Stimulated activated CD8-positive, alpha-beta memory T cell treated with anti-CD3 and anti-CD28 coated beads, Interleukin-7, amount 100 ng/mL, for 24 hours (primary cell): ENCODE measurements at regions not wholly inside any gene's neighbourhood (a gene's known extent, or its start where the extent isn't known, plus 50 kb on each side); places are given as distances from the start of the nearest gene placed in this dataset.

Experiments used
- DNase-seq: peaks from one replicate; pipeline ENCODE4 v3.0.0-alpha.2; 2020; ENCODE audit warnings: low read depth

DNA sequence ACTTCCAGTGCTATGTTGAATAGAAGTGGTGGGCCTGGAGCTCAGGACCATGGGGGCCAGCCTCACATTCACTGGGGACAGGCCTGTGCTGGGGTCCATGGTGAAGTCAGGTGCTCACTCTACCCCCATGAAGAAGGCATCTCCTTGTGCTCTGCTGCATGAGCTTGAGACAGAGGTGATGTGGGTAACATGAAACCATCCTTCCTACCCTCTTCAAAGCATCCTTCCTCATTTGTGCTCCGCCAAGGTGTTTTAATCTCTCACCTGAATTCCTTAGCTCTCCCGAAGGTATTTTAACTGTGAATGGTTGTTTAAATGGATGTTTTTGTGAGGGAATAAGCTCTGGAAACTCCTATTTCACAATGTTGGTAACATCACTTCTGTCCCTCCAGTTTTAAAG is 209.6 kb upstream of the PCSK2 start:
- DNase-seq, result no peak

- no peak for DNase-seq
These were observed 205.4 kb upstream of the PCSK2 start for GRCh38 chr20:17021481-17021880.

DNA sequence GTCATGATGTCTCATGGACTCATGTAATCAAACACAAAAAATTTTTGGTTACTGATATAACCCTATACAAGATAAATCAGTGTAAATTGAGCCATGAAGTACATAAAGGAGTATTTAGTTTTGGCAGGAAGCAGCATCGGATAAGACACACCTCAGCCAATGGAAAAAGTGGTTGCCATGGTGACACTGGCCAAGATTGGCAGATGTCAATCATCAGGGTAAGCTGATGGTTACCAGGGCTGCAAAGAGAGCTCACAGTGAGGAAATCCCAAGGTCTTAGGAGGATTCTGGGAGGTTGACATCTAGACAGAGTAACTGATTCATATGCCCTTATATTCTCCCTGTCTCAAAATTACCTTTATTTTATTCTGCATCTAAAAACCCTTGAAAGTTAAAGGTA is 203.8 kb upstream of the PCSK2 start:
- DNase-seq, result no peak

GRCh38 chr20:17023806-17024205 is 203.0 kb upstream of the PCSK2 start:
- DNase-seq, result no peak

- no peak for DNase-seq
These were observed 202.2 kb upstream of the PCSK2 start for GRCh38 chr20:17024513-17025119.

GRCh38 chr20:17026346-17026745 is 200.5 kb upstream of the PCSK2 start:
- DNase-seq, result no peak

DNA sequence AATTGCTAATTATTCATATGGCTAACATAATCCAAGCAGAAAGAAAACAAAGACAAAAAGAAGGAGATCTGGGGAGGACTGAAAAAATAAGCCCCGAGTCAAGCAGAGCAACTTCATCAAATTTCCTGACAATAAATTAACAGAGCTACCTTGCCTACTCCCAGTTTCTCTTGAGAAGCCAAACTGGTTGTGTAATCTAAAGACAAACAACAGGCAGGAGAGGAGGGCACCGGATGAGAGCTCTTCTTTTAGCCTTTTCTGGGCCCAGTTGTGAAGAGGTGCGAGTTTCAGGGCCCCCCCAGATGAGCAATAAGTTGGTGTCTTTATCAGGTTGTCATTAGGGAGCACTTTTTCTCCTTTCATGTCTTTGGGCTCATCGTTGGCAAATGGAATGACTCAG is 197.1 kb upstream of the PCSK2 start:
- DNase-seq, result no peak

GRCh38 chr20:17036541-17036940 is 190.3 kb upstream of the PCSK2 start:
- DNase-seq, result no peak

GRCh38 chr20:17042122-17042521 is 184.7 kb upstream of the PCSK2 start:
- DNase-seq, result no peak

DNA sequence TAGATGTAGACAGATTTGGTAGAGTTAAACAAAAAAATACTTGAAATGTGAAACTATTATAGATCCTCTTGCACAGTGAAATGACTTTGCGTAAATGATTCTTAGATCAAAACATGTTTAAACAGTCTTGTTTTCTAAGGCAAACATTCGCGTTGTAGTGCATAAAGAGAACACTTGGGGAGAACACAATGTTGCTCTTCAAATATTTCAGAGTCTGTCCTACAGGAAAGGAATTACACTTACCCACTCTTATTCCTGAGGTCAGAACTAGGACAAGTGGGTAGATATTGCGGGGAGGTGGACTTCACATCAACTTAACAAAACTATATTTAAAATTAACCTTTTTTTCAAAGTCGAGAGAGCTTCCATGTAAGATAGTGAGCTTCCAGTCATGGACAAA is 183.5 kb upstream of the PCSK2 start:
- DNase-seq, result no peak

- no peak for DNase-seq
These were observed 181.9 kb upstream of the PCSK2 start for GRCh38 chr20:17044891-17045290.

GRCh38 chr20:17059465-17059864 is 167.4 kb upstream of the PCSK2 start:
- DNase-seq, result no peak

GRCh38 chr20:17061715-17062114 is 165.1 kb upstream of the PCSK2 start:
- DNase-seq, result no peak

GRCh38 chr20:17062712-17063111 is 164.1 kb upstream of the PCSK2 start:
- DNase-seq, result no peak

GRCh38 chr20:17066902-17067301 is 159.9 kb upstream of the PCSK2 start:
- no peak for DNase-seq

DNA sequence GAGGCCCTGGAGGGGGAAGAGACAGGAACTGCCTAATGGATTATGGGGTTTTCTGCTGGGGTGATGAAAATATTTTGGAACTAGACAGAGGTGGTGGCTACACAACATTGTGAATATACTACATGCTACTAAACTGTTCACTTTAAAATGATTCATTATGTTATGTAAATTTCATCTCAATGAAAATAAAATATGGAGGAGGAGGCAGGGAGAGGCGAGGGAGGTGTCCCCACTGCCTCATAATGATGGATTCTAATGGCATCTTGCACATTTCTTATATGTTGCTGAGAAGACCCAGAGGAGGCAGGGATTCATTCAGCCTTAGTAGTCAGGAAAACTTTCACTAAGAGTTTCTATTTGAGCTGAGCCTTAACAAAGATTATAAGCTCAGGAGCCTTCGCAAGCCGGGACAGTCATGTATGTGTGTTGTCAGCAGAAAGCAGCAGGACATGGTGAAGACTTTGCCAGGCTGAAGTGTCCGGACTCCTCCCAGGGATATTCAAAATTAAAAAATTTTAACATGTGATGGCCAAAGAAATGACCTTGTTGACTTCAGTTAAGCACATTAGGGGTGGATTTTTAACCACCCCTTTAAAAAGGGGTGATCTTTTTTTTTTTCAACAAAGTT is 158.6 kb upstream of the PCSK2 start:
- no peak for DNase-seq

GRCh38 chr20:17077030-17077429 is 149.8 kb upstream of the PCSK2 start:
- DNase-seq, result no peak

GRCh38 chr20:17083738-17084137 is 143.1 kb upstream of the PCSK2 start:
- DNase-seq, result no peak

DNA sequence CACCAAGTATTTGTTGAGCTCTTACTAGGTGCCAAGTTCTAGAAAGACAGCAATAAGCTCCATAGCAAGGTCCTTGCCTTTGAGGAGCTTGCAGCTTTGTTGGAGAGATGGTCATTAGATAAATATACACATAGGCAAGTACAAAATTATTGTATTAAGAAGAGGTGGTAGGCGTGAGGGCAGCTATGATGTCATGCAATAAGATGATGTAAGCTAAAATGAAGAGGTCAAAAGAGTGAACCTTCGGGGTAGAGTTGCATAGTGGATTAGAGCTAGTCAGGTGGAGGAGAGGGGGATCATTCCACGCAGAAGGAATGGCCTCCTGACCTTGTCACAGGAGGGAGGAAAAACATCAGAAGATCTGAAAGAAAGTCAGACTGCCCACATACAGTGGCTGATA is 141.9 kb upstream of the PCSK2 start:
- DNase-seq, result no peak

DNA sequence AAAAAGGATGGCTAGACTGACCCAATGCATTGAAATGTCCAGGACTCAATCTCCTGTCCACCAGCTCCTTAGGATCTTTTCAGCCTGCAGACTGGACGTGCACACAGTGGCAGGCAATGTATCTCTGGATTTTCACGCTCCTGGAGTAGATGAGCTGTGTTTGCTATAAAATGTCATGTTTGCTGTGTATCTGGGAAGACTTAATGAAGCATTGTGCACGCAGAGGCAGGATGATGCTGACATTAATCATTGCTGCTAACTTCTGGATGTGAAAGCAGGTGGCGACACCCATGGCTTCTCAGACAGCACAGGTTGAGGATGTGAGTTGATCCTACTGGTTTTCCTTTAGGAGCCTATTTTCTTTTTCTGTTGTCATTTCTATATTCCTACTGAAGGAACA is 133.1 kb upstream of the PCSK2 start:
- no peak for DNase-seq

DNA sequence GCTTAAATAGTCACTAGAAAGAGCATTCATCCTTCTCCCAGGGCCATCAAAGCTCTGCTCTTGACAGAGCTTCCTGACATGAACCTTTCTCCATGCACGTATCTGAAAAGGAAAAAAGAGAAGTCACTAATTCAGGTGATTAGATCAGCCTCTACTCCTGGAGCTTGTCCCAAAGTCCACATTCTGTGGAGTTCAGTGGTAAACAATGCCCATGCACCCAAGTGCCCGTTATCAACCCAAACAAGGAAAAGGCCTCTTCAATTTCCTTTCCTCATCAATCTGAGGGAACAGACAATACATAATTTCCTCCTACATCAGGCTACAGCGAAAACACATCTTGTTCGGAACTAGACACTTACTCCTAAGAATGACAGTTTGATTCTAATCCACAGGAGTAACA is 129.2 kb upstream of the PCSK2 start:
- no peak for DNase-seq

- DNase-seq, result no peak
These were observed 126.3 kb upstream of the PCSK2 start for GRCh38 chr20:17100506-17100905.

DNA sequence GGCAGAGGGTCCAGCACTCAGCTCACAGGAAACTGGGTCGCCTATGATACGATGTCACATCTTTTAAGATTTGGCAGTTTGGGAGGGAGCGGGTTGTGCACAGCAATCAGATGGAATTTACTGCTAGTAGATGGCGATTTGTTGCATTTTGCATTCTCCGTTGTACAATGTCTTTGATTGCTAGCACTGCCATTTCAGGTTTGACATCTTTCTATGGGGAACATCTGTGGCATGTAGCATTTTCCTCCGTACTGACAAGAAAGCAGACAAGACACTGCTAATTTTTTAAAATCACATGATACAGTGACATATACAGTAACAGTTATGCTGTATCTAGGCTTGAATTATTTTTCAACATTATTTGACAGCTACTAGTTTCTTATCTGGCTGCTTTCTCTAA is 119.7 kb upstream of the PCSK2 start:
- no peak for DNase-seq

DNA sequence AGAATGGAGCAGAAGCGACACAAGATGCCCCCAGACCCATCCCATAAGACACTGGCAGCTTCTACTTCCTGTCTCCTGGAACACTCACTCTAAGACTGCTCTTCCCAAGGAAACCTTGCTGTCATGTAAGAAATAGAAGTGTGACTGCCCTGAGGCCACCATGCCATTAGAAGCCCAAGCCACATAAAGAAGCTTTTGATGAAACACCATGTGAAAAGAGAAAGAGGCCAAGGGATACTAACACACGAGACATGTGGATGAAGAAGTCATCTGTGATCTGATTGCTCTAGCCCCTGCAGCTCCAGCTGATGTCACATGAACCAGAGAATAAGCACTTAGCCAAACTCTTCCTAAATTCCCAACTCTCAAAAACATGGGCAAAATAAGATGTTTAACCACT is 117.9 kb upstream of the PCSK2 start:
- no peak for DNase-seq
